ENCODE measurements at regions not wholly inside any gene's neighbourhood (a gene's known extent, or its start where the extent isn't known, plus 50 kb on each side); places are given as distances from the start of the nearest gene placed in this dataset.

DNA sequence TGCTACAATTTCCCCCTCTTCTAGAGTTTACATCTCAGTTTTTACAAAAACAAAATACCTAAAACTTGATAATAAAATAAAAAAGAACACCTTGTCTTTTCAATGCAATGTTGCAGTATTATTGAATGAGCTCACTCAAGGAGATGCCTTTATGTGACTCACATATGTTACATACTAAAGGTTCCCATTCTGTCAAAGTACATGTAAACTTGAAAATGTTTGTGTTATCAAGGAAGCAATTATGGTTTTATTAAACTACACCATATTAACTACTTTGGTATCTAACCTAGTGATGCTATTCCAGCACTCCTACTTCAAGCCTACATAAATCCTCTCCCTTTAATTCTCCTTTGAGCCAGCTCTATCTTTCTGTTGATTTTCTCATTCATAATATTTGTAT, 658.3 kb downstream of the PTPRC start:
- DNase-seq = no peak

DNA sequence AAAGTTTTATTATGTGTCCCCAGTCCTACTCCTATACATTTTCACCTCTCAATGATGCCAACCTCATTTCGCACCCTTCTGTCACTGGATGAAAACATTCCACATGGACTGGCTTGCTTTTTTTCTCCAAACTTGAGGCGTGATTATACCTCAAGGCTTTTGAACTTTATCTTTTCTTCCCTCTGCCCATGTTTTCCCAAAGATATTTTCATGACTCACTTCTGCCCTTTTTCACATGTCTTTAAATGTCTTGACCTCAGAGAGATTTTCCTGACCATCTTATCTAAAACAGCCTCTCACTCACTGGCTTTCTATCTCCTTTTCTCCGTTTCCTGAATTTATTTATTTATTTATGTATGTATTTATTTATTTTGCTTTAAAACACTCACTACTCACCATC, 659.0 kb downstream of the PTPRC start:
- DNase-seq = no peak

GRCh38 chr1:199298825-199299224, 660.0 kb downstream of the PTPRC start:
- no peak for DNase-seq

- no peak for DNase-seq
Measured at GRCh38 chr1:199301472-199302217, 662.8 kb downstream of the PTPRC start.

DNA sequence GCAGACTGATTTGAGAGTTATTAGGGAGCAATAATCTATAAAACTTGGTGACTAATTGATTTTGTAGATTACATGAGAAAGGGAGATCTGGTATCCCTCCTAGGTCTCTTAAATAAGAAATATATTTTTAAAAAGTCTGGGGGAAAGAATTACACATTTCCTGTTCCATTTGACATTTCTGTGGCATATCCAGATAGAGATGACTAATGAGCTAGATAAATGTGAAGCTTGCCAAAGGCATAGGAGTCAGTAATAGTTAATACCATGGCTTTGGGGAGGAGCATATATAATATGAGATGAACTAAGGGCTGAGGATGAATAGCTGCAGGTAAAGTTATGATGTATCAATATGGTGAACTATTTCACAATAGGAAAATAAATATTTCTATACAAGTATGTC, 663.7 kb downstream of the PTPRC start:
- no peak for DNase-seq

- DNase-seq = no peak
Measured at GRCh38 chr1:199303035-199303434, 664.2 kb downstream of the PTPRC start.

DNA sequence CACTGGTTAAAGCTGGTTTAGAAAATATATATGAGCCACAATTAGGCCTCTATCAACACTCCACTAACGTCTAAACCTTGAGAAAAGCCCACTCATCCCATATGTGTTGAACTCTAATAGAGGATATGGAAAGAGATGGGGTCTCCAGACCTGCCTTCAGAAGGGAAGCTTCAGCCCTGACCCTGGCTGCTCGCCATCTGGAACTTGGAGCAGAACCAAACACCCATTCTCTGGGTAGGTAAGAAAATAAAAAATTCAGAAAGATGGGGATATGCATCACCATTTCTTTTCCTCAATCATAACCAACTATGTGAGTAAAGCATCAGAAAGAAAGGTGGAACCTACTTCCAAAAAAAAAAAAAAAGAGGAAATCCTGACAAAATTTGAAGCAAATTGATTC, 666.2 kb downstream of the PTPRC start:
- no peak for DNase-seq

DNA sequence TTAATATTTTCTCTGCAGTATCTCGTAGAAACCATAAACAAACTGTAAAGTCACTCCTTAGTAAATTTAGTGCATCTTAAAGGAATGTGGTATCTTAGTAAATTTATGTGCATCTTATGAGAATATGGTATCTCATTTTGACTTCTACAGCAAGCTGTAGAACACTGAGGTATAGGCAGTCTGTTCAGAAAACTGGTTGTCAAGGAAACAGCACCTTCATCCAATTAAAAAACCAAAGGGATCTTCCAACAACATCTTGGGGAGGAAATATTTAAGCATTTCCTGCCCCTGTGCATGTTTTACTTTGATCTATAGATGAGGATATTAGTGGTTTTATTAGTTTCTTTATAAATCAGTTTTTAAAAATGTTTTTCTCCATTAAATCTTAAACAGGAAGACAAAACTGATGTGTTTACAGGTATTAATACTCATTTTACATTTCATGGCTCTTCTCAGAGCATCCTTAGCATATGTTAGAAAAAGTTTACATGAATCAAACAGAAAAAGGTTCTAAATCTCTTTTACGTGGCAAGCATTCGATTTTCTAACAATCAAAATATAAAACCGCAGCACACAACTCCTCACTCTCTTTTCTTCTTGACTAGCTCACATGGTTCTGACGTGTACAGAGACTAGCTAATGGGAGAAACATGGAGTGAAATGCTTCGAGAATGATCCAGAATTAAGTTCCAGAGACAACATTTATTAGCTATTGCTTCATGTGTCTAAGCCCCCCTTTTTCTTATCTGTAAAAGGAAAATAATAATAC, 668.8 kb downstream of the PTPRC start:
- DNase-seq = no peak

DNA sequence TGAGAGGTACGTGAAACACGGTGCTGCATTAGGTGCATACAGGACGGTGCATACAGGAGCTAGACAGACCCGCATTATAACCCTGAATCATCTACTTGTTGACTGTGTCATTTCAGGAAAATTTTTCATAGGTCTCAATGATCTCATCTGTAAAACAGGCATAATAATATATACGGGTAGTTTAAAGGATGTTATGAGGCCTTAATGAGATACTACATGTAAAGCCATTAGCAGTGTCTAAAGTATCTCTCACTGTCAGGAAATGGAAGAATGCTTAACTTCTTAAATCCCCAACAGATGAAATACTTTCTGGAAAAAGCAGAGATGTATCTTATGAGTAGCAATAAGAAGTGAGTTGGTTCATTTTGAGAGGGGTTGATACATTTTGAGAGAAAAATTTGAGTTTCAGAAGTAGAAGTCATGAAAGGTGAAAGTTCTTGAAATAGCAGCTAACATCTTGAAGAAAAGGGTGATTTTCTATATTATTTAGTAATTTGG, 669.6 kb downstream of the PTPRC start:
- no peak for DNase-seq

DNA sequence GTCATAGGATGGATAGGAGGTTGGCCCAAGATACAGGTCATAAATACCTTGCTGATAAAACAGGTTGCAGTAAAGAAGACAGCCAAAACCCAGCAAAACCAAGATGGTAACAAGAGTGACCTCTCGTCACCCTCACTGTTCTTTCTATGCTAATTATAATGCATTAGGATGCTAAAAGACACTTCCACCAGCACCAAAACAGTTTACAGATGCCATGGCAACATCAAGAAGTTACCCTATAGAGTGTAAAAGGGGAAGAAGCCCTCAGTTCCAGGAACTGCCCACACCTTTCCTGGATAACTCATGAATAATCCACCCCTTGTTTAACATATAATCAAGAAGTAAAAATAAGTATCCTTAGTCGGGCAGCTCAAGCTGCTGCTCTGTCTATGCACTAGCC, 671.9 kb downstream of the PTPRC start:
- no peak for DNase-seq

GRCh38 chr1:199311478-199312262, 672.8 kb downstream of the PTPRC start:
- DNase-seq = no peak

GRCh38 chr1:199312626-199313025, 673.8 kb downstream of the PTPRC start:
- DNase-seq = no peak

DNA sequence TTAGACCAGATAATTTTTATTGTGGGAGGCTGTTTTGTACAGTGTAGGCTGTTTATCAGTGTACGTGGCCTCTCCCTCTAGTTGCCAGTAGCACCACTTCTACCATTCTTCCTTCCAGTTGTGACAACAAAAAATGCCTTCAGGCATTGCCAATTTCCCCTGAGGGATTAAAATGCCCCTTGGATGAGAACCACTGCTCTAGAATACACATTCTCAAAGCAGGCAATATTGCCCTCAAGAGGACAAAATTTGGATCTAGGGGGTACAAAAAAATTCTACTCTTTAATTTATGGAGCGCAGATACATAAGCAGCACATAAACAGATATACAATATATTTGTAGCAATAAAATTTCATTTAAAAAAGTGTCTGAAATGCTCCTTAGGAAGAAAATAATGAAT, 674.6 kb downstream of the PTPRC start:
- no peak for DNase-seq

- DNase-seq = no peak
Measured at GRCh38 chr1:199319341-199319740, 680.5 kb downstream of the PTPRC start.

DNA sequence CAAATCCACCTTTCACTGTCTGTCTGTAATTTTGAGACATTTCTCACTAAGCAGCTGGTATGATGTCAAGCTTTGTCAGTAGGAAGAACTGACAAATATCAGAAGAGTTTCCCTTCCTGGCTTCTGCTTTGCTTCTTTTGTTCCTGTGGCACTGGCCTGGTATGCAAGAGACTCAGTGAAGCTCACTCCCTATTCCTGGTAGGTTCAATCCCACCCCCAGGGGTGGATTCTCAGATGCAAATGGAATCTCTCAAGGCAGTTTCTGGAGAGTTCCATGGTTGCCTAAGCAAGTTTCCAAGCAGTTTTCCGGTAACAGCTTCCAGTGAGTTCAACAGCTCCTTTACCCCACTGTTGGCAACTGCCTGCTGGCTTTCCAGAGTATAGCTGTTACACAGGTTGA, 683.4 kb downstream of the PTPRC start:
- DNase-seq = no peak

DNA sequence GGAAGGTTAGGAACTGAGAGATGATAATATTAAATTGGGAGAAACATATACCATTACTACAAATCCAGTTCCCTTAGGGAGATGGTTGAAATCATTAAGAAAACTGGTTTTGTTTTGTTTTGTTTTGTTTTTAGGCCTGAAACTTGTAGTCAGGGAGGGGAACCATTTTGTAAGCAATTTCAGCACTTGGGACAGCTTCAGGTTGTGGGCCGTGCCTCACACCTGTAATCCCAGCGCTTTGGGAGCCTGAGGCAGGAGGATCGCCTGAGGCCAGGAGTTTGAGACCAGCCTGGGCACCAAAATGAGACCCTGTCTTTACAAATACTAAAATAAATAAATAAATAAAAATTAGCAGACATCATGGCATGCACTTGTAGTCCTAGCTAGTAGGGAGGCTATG, 694.3 kb upstream of the NR5A2 start:
- DNase-seq = no peak

DNA sequence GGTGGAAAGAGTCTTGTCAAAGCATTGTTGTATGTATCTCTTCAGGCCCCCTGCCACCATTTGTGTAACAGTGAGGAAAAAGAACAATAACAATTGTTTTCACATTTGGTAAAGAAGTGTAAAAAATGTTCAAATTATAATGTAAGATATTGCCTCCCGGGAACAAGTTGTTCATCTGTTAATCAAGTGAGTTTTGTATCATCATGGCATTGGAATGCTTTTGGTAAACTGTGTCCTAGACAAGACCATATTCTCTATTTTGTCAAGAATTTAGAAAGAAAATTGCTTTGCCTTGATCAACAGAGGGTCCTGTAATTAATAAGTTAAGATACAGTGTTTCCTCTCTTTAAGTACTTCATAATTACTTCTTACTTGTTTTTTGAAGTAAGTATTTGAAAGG, 692.0 kb upstream of the NR5A2 start:
- DNase-seq = no peak

GRCh38 chr1:199336745-199337640, 690.5 kb upstream of the NR5A2 start:
- no peak for DNase-seq

GRCh38 chr1:199338760-199339159, 688.8 kb upstream of the NR5A2 start:
- no peak for DNase-seq

- no peak for DNase-seq
Measured at GRCh38 chr1:199352351-199352750, 675.2 kb upstream of the NR5A2 start.

DNA sequence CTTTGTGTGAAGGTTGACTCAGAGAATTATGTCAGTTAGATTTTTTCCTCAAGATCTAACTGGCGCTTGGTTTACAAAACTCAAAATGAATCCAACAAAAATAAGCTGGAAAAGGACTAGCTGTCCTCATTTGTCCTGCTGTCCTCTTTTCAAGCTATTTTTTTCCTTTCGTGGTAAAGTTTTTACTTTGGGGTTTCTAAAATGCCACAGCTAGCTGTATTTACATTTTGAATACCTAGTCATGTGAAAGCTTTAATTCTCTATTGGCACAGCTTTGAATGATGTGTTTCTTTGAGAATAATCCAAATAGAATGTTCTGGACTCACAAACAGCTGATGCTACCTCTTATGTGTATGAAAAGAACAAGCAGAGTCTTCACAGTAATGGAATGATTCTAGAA, 673.6 kb upstream of the NR5A2 start:
- no peak for DNase-seq

- DNase-seq = no peak
Measured at GRCh38 chr1:199356561-199356960, 670.9 kb upstream of the NR5A2 start.

Measured in effector CD8-positive, alpha-beta T cell (primary cell).